ENCODE measurements at regions not wholly inside any gene's neighbourhood (a gene's known extent, or its start where the extent isn't known, plus 50 kb on each side); places are given as distances from the start of the nearest gene placed in this dataset.

DNA sequence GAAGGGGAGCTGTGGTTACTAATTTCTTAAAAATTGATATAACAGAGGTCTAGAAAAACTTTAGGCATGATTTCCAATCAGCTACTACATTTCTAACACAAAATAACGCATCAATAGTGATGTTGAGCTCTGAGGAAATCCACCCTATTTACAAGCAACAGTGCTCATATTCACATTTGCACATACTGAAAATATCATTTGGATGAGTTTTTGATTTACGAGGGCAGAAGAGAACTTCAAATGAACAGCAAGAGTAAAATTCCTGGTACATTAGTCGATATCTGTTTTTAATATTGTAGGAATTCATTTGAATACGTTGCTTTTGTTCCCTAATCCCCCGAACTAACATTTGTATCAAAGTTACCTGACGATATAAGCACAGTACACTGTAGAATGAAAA is 761.0 kb upstream of the POU3F3 start:
- WGBS, 2 donors: 91 to 93% methylated on average over 6 of the region's 6 CpGs
- Histone ChIP-seq H3K9me3 (ENCODE audit: control insufficient read depth in 4 of 4, insufficient read depth in 3 of 4, low read length in 3 of 4) (no peaks in the 10 kb centered on the region), H3K4me3 (no peak overlapping the region), H3K27ac (ENCODE audit: low read depth in 1 of 2, low read length in 1 of 2) (no peak overlapping the region), H3K4me1 (ENCODE audit: control insufficient read depth in 5 of 5, insufficient read depth in 5 of 5, low read length in 5 of 5) (no peaks in the 10 kb centered on the region), H3K9ac (ENCODE audit: insufficient read depth in 1 of 2, low read length in 2 of 2) (no peak overlapping the region), H3K27me3 (ENCODE audit: control insufficient read depth in 3 of 3, insufficient read depth in 3 of 3, low read length in 2 of 3) (no peaks in the 10 kb centered on the region), H3K36me3 (ENCODE audit: control insufficient read depth in 4 of 4, insufficient read depth in 4 of 4, low read length in 4 of 4) (no peaks in the 10 kb centered on the region)
- no peak for TF ChIP-seq CTCF (IDR thresholded peaks at IDR 0.05; ENCODE audit: control extremely low read depth, extremely low read depth)
- DNase-seq (no peak), ATAC-seq (ENCODE audit: insufficient read depth, low FRiP score) (no peak)

GRCh38 chr2:104102615-104103014 is 751.3 kb upstream of the POU3F3 start:
- Histone ChIP-seq H3K27me3 (ENCODE audit: control insufficient read depth in 3 of 3, insufficient read depth in 3 of 3, low read length in 2 of 3) (no peaks in the 10 kb centered on the region), H3K9me3 (ENCODE audit: control insufficient read depth in 4 of 4, insufficient read depth in 3 of 4, low read length in 3 of 4) (peaks cover 0 to 3% (median 0%) of the 10 kb centered on the region in 4 donors), H3K36me3 (ENCODE audit: control insufficient read depth in 4 of 4, insufficient read depth in 4 of 4, low read length in 4 of 4) (no peaks in the 10 kb centered on the region), H3K9ac (ENCODE audit: insufficient read depth in 1 of 2, low read length in 2 of 2) (no peak overlapping the region), H3K4me3 (no peak overlapping the region), H3K27ac (ENCODE audit: low read depth in 1 of 2, low read length in 1 of 2) (no peak overlapping the region), H3K4me1 (ENCODE audit: control insufficient read depth in 5 of 5, insufficient read depth in 5 of 5, low read length in 5 of 5) (no peaks in the 10 kb centered on the region)
- no peak for ATAC-seq (ENCODE audit: insufficient read depth, low FRiP score)
- WGBS, 2 donors: 80 to 87% methylated on average over 3 of the region's 3 CpGs
- no peak for TF ChIP-seq CTCF (IDR thresholded peaks at IDR 0.05; ENCODE audit: control extremely low read depth, extremely low read depth)
- no peak for DNase-seq

DNA sequence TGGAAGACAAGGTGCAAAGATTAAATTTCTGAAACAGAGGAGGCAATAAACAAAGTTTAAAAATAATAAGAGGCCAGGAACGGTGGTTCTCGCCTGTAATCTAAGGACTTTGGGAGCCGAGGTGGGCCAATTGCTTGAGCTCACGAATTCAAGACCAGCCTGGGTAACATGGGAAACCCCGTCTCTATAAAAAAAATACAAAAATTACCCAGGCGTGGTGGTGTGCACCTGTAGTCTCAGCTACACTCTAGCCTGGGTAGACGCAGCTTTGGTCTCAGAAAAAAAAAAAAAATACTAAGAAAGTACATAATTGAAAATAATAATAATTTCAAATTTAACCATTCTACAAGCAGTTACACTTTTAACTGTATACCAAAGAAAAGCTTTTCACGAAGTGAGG is 744.6 kb upstream of the POU3F3 start:
- H3K27ac ChIP-seq (ENCODE audit: low read depth in 1 of 2, low read length in 1 of 2): no peak overlapping the region
- H3K9ac ChIP-seq (ENCODE audit: insufficient read depth in 1 of 2, low read length in 2 of 2): no peak overlapping the region
- DNase-seq (no peak), ATAC-seq (ENCODE audit: insufficient read depth, low FRiP score) (no peak)
- H3K4me3 ChIP-seq: no peak overlapping the region
- no peaks in the 10 kb centered on the region for H3K27me3 ChIP-seq (ENCODE audit: control insufficient read depth in 3 of 3, insufficient read depth in 3 of 3, low read length in 2 of 3)
- no peaks in the 10 kb centered on the region for H3K36me3 ChIP-seq (ENCODE audit: control insufficient read depth in 4 of 4, insufficient read depth in 4 of 4, low read length in 4 of 4)
- no peaks in the 10 kb centered on the region for H3K4me1 ChIP-seq (ENCODE audit: control insufficient read depth in 5 of 5, insufficient read depth in 5 of 5, low read length in 5 of 5)
- H3K9me3 ChIP-seq (ENCODE audit: control insufficient read depth in 4 of 4, insufficient read depth in 3 of 4, low read length in 3 of 4): no peaks in the 10 kb centered on the region
- 88 to 90% methylated on average over 8 of the region's 8 CpGs for WGBS, 2 donors
- TF ChIP-seq CTCF (IDR thresholded peaks at IDR 0.05; ENCODE audit: control extremely low read depth, extremely low read depth): no peak

GRCh38 chr2:104118889-104119288 is 735.0 kb upstream of the POU3F3 start:
- no peaks in the 10 kb centered on the region for H3K9me3 ChIP-seq (ENCODE audit: control insufficient read depth in 4 of 4, insufficient read depth in 3 of 4, low read length in 3 of 4)
- no peak overlapping the region for H3K9ac ChIP-seq (ENCODE audit: insufficient read depth in 1 of 2, low read length in 2 of 2)
- H3K4me3 ChIP-seq: no peak overlapping the region
- H3K36me3 ChIP-seq (ENCODE audit: control insufficient read depth in 4 of 4, insufficient read depth in 4 of 4, low read length in 4 of 4): no peaks in the 10 kb centered on the region
- H3K27ac ChIP-seq (ENCODE audit: low read depth in 1 of 2, low read length in 1 of 2): no peak overlapping the region
- DNase-seq (no peak), ATAC-seq (ENCODE audit: insufficient read depth, low FRiP score) (no peak)
- 84 to 88% methylated on average over 2 of the region's 2 CpGs for WGBS, 2 donors
- H3K27me3 ChIP-seq (ENCODE audit: control insufficient read depth in 3 of 3, insufficient read depth in 3 of 3, low read length in 2 of 3): no peaks in the 10 kb centered on the region
- no peaks in the 10 kb centered on the region for H3K4me1 ChIP-seq (ENCODE audit: control insufficient read depth in 5 of 5, insufficient read depth in 5 of 5, low read length in 5 of 5)
- no peak for TF ChIP-seq CTCF (IDR thresholded peaks at IDR 0.05; ENCODE audit: control extremely low read depth, extremely low read depth)
